ENCODE measurements at regions not wholly inside any gene's neighbourhood (a gene's known extent, or its start where the extent isn't known, plus 50 kb on each side); places are given as distances from the start of the nearest gene placed in this dataset.

DNA sequence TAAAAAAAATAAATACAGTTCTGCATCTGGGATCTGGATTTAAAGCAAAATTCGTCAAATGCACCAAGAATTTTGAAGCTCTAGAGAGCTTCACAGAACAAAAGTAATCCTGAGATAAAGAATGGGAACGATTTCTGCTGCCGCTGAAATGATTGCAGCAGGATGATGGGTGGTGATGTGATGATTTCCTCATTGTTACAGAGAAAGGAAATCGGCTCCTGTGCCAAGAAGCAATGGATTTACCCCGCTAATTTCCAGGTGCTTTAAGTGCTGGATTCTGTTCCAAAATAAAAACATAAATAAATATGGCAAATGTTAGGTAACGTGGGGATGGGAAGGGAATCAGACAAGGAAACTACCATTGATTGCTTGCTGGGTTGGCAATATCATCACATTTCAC, 1067.9 kb upstream of the MAP3K7 start:
- TF ChIP-seq, protein P1, sequence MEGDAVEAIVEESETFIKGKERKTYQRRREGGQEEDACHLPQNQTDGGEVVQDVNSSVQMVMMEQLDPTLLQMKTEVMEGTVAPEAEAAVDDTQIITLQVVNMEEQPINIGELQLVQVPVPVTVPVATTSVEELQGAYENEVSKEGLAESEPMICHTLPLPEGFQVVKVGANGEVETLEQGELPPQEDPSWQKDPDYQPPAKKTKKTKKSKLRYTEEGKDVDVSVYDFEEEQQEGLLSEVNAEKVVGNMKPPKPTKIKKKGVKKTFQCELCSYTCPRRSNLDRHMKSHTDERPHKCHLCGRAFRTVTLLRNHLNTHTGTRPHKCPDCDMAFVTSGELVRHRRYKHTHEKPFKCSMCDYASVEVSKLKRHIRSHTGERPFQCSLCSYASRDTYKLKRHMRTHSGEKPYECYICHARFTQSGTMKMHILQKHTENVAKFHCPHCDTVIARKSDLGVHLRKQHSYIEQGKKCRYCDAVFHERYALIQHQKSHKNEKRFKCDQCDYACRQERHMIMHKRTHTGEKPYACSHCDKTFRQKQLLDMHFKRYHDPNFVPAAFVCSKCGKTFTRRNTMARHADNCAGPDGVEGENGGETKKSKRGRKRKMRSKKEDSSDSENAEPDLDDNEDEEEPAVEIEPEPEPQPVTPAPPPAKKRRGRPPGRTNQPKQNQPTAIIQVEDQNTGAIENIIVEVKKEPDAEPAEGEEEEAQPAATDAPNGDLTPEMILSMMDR (IDR thresholded peaks at IDR 0.05) = no peak
- no peak for TF ChIP-seq POLR2AphosphoS5 (IDR thresholded peaks at IDR 0.05)
- no peak for TF ChIP-seq POLR2A (IDR thresholded peaks at IDR 0.05)

Data from upper lobe of left lung (tissue), 4 donors.